Loucy (cell line): ENCODE measurements at regions not wholly inside any gene's neighbourhood (a gene's known extent, or its start where the extent isn't known, plus 50 kb on each side); places are given as distances from the start of the nearest gene placed in this dataset.
"Not testable (repeated sequence)": the region's sequence is repeated elsewhere in the genome, so short reads cannot be mapped to it uniquely, and the experiment has no call there.

Source experiments
- CTCF ChIP-seq: fragments of 200-600 bp; sonication (generic); conservative IDR thresholded peaks from 2 replicates; pipeline ENCODE4 v1.5.1; 2014; ENCODE audit warnings: mild to moderate bottlenecking, antibody characterized with exemption, low read length
- EZH2phosphoT487 ChIP-seq: fragments of 200-600 bp; IDR thresholded peaks from 2 replicates; pipeline ENCODE4 v1.6.1; 2018; ENCODE audit warnings: antibody characterized with exemption, mild to moderate bottlenecking, moderate library complexity, borderline replicate concordance

- not testable (repeated sequence) for TF ChIP-seq CTCF, EZH2phosphoT487
These were observed 130.0 kb downstream of the SRGAP2 start for GRCh38 chr1:206333316-206333715.
